ENCODE measurements at regions not wholly inside any gene's neighbourhood (a gene's known extent, or its start where the extent isn't known, plus 50 kb on each side); places are given as distances from the start of the nearest gene placed in this dataset.

GRCh38 chr1:96998466-96998865 lies 276.9 kb downstream of the PTBP2 start:
- no peak for DNase-seq

- no peak for DNase-seq
Observed at GRCh38 chr1:96999191-96999590, 277.6 kb downstream of the PTBP2 start.

DNA sequence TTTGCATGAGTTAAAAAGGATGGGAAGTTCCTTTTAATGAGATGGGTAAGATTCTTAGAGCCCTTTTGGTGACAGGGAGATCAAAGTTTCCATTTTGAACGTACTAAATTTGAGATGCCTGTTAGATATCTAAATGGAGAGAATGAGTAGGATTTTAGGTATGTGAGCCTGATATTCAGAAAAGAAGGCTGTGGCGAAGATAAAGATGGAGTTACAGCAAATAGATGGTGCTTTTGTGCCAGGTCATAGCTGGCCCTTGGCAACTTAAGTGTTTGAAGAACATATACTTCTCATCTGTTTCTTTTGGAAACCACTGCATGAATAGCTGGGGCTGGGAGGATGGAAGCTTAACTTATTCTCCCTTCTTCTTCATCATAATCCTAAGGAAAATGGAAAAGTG lies 282.5 kb downstream of the PTBP2 start:
- DNase-seq: no peak

DNA sequence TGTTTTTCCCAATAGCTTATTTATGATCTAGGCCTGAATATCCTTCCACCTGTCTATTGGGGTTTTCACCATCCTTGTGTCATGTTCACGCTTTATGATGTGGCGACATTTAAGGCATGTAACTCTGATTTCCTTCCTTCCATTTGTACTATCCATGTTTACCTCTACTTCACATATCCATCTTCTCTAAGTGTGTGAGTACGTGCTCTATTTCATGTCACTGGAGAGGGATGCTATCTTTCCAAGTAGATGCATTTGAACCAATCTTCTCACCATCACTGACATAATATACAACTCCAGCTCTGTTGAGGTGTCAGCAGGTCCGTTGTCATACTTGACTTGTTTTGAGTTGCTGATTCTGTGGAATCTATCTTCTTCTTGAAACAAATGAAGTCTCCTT lies 283.2 kb downstream of the PTBP2 start:
- DNase-seq: no peak

- DNase-seq: no peak
Observed at GRCh38 chr1:97006044-97006661, 284.6 kb downstream of the PTBP2 start.

DNA sequence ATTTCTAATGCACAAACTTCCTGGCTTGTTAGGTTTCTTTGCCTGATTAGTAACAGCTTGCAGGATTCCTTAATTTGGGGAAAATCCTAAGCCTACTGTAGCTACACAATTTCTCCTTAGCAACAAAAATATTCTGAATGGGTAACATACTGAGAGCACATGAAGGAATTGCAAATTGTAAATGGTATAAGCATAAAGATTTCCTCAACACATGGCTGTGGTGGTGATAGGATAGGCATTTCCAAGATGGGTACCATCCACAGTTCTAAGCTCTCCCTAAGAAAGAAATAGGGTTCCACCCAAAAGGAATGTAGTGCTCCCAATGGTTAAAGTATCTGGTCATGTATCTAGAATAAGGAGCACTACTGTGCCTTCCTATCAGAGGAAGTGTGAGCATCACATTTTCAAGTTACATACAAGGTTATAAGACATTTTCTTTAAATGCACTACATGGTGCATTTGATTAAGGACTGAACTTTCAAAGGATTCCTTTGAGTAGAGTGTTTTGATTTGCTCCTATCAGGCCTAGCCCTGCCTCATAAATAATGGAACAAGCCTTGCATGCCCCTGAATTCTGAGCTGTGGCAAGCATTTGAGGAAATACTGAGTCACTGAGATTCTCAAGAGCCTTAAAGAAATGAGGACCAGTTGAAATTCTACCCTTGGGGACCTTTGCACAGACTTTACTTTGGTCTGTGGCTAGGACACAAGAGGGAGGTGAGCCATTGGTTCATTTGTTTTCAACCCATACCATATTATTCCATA lies 286.4 kb downstream of the PTBP2 start:
- DNase-seq: no peak

DNA sequence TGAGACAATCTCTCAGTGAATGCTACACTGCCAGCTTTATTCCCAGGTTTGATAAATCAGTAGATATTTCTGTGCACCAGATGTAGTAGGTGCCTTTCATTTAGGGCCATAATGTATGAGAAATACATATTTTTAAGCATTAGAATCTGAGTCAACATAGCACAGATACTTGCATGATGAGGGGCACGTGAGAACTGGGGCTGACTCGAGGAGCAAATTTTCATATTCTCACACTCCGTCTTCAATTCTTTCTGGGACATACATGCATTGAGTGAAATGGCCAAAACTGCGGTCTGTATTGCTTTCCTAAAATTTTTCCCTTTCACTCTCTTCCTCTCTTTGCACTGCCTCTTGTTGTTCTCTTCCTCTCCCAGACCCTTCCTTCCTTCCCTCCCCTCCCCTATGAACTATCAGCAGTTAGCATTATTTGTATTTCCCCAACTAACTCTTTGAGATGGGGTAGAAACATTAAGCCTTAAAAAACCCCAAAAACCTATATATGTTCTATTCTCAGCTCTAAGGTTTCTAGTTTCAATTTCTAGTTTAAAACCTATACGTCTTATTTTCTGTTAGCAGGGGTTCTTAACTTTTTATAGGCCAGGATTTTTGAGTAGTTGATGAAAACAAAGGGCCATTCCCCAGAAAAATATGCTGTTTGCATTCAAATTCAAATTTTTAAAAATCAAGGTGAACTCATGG lies 289.1 kb downstream of the PTBP2 start:
- DNase-seq: no peak

- no peak for DNase-seq
Observed at GRCh38 chr1:97013136-97013535, 291.6 kb downstream of the PTBP2 start.

DNA sequence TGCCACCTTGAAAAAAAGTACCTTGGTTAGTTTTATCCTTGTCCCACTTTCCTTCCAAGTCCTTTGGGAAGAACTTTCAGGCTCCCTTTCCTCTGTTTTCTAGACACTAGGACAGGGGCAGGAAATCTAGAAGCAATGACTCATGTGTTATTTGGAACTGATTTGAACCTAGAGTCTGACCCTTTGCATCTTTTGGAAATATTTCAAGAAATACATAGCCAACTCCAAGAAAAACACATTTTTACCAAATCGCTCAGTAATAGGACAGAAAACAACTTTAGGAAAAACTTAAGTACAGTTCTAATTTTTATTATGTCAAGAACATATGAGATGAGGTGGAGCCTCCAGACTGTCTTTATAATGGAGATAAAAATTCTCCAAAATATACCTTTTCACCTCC lies 292.4 kb downstream of the PTBP2 start:
- no peak for DNase-seq

DNA sequence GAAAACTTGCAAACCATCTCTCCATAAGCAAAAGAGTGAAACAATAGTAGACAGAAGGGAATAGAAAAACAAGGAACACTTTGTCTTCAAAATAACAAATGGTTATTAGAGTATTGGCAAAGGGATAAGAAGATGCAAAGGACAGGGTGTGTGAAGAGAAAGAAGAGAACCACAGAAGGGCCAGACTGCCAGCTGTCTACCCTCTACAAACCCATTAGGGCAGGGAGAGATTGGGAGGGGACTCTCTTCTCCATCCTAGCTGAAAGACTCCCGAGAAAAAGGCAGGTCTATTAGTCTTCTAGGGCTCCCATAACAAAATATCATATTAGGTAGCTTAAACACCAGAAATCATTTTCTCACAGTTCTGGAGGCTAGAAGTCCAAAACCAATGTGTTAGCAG lies 292.8 kb downstream of the PTBP2 start:
- DNase-seq: no peak

DNA sequence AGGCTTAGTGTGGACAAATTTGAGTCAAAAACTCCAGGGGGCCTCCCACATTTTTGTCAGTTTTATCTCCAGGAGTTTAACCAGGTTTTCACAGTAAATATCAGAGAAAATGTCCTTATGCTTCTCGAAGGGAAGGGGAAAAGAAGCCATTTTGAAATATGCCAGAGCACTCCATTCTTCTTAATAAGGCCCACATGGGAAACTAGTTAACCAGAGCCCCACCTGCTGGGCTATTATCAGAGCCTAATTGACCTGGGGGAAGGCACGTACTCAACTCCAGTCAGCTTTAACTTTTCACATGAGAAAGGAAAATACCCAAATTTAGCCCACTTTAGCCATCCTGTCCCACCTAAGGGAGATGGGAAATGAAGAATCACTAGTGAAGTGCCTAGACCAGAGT lies 296.3 kb downstream of the PTBP2 start:
- DNase-seq: no peak
